ENCODE measurements at regions not wholly inside any gene's neighbourhood (a gene's known extent, or its start where the extent isn't known, plus 50 kb on each side); places are given as distances from the start of the nearest gene placed in this dataset.
"Not testable (repeated sequence)": the region's sequence is repeated elsewhere in the genome, so short reads cannot be mapped to it uniquely, and the experiment has no call there.

GRCh38 chr2:118791483-118791882, 56.0 kb downstream of the EN1 start:
- DNase-seq: no peak

- no peak for DNase-seq
These were observed 60.7 kb downstream of the EN1 start for GRCh38 chr2:118786746-118787145.

- no peak for DNase-seq
These were observed 62.6 kb downstream of the EN1 start for GRCh38 chr2:118784860-118785259.

- no peak for DNase-seq
These were observed 68.1 kb downstream of the EN1 start for GRCh38 chr2:118779362-118779761.

- peak; percentile 55 for DNase-seq
These were observed 72.9 kb downstream of the EN1 start for GRCh38 chr2:118774458-118775133.

GRCh38 chr2:118773826-118774225, 73.6 kb downstream of the EN1 start:
- no peak for DNase-seq

GRCh38 chr2:118772487-118773200, 74.8 kb downstream of the EN1 start:
- no peak for DNase-seq

- DNase-seq: no peak
These were observed 77.6 kb downstream of the EN1 start for GRCh38 chr2:118769707-118770400.

- no peak for DNase-seq
These were observed 80.6 kb downstream of the EN1 start for GRCh38 chr2:118766871-118767270.

- DNase-seq: no peak
These were observed 82.6 kb downstream of the EN1 start for GRCh38 chr2:118764855-118765254.

GRCh38 chr2:118763797-118764196, 83.7 kb downstream of the EN1 start:
- DNase-seq: no peak

GRCh38 chr2:118762290-118762689, 85.2 kb downstream of the EN1 start:
- DNase-seq: no peak

- DNase-seq: no peak
These were observed 85.7 kb downstream of the EN1 start for GRCh38 chr2:118761771-118762170.

GRCh38 chr2:118755901-118756300, 91.5 kb downstream of the EN1 start:
- no peak for DNase-seq

GRCh38 chr2:118755384-118755783, 92.1 kb downstream of the EN1 start:
- DNase-seq: no peak

- no peak for DNase-seq
These were observed 94.6 kb downstream of the EN1 start for GRCh38 chr2:118752762-118753429.

GRCh38 chr2:118750959-118751565, 96.4 kb downstream of the EN1 start:
- DNase-seq: no peak

GRCh38 chr2:118748245-118748885, 99.1 kb downstream of the EN1 start:
- DNase-seq: no peak

- DNase-seq: no peak
These were observed 99.8 kb downstream of the EN1 start for GRCh38 chr2:118747637-118748036.

GRCh38 chr2:118747066-118747465, 100.4 kb downstream of the EN1 start:
- no peak for DNase-seq

GRCh38 chr2:118744682-118745181, 102.7 kb downstream of the EN1 start:
- DNase-seq: not testable (repeated sequence)
